ENCODE measurements at regions not wholly inside any gene's neighbourhood (a gene's known extent, or its start where the extent isn't known, plus 50 kb on each side); places are given as distances from the start of the nearest gene placed in this dataset.

- no peaks in the 10 kb centered on the region for H3K9me3 ChIP-seq
- ATAC-seq (no peak), DNase-seq (peak in 2 of 4 donors; percentile 36 to 54)
- intact Hi-C loops (cut with DNase I), result no loop called here
- H3K4me3 ChIP-seq, result no peak overlapping the region
- peaks cover 12% of the 10 kb centered on the region for H3K4me1 ChIP-seq
- H3K36me3 ChIP-seq (replicated peaks in 1 of 2; ENCODE audit: insufficient read depth in 1 of 2, low read depth in 2 of 2), result no peaks in the 10 kb centered on the region
- no peak overlapping the region for H3K27ac ChIP-seq
- TF ChIP-seq CTCF (IDR thresholded peaks at IDR 0.05) (no peak), POLR2A (IDR thresholded peaks at IDR 0.05) (no peak)
- no peaks in the 10 kb centered on the region for H3K27me3 ChIP-seq
- WGBS, 2 donors, result 53 to 64% methylated on average over 5 of the region's 5 CpGs
Observed at GRCh38 chr5:61638476-61638875, 306.4 kb downstream of the ZSWIM6 start.

- TF ChIP-seq CTCF (IDR thresholded peaks at IDR 0.05), result no peak
- TF ChIP-seq POLR2A (IDR thresholded peaks at IDR 0.05), result no peak
- Histone ChIP-seq H3K9me3 (no peaks in the 10 kb centered on the region), H3K27me3 (no peaks in the 10 kb centered on the region), H3K27ac (no peak overlapping the region), H3K36me3 (replicated peaks in 1 of 2; ENCODE audit: insufficient read depth in 1 of 2, low read depth in 2 of 2) (no peaks in the 10 kb centered on the region), H3K4me3 (no peak overlapping the region), H3K4me1 (peaks cover 12% of the 10 kb centered on the region)
- intact Hi-C loops (cut with DNase I), result no loop called here
- ATAC-seq, result no peak
- DNase-seq, result no peak
- 77 to 79% methylated on average over 7 of the region's 7 CpGs for WGBS, 2 donors
Observed at GRCh38 chr5:61640179-61641021, 308.3 kb downstream of the ZSWIM6 start.

- TF ChIP-seq CTCF (IDR thresholded peaks at IDR 0.05) (peak in 2 of 7 experiments; percentile 19 to 31), POLR2A (IDR thresholded peaks at IDR 0.05) (no peak)
- Histone ChIP-seq H3K27ac (no peak overlapping the region), H3K4me3 (no peak overlapping the region), H3K36me3 (replicated peaks in 1 of 2; ENCODE audit: insufficient read depth in 1 of 2, low read depth in 2 of 2) (no peaks in the 10 kb centered on the region), H3K27me3 (no peaks in the 10 kb centered on the region), H3K4me1 (peaks cover 12% of the 10 kb centered on the region), H3K9me3 (no peaks in the 10 kb centered on the region)
- peak in 1 of 4 donors; percentile 13 for DNase-seq
- WGBS, 2 donors, result 68 to 75% methylated on average over 7 of the region's 7 CpGs
- no peak for ATAC-seq
- intact Hi-C loops (cut with DNase I), result no loop called here
Observed at GRCh38 chr5:61641748-61642565, 309.9 kb downstream of the ZSWIM6 start.

- WGBS, 2 donors, result 88 to 89% methylated on average over 6 of the region's 6 CpGs
- H3K9me3 ChIP-seq, result no peaks in the 10 kb centered on the region
Observed at GRCh38 chr5:61647672-61648071, 315.6 kb downstream of the ZSWIM6 start.

More at GRCh38 chr5:61647672-61648071, 315.6 kb downstream of the ZSWIM6 start:
- H3K27me3 ChIP-seq, result no peaks in the 10 kb centered on the region
- H3K4me3 ChIP-seq, result no peak overlapping the region
- ATAC-seq (no peak), DNase-seq (no peak)
- intact Hi-C loops (cut with DNase I), result no loop called here
- TF ChIP-seq CTCF (IDR thresholded peaks at IDR 0.05) (no peak), POLR2A (IDR thresholded peaks at IDR 0.05) (no peak)
- no peak overlapping the region for H3K27ac ChIP-seq
- H3K36me3 ChIP-seq (replicated peaks in 1 of 2; ENCODE audit: insufficient read depth in 1 of 2, low read depth in 2 of 2), result no peaks in the 10 kb centered on the region
- no peaks in the 10 kb centered on the region for H3K4me1 ChIP-seq

Data from body of pancreas (tissue), 4 donors.